Naive thymus-derived CD4-positive, alpha-beta T cell (primary cell): ENCODE measurements at regions not wholly inside any gene's neighbourhood (a gene's known extent, or its start where the extent isn't known, plus 50 kb on each side); places are given as distances from the start of the nearest gene placed in this dataset.

ENCODE experiments used
- ATAC-seq: fragments of 150-1000 bp; cut with Tn5 transposase; 2 replicates; pipeline ENCODE4 v1.10.0; 2021; ENCODE audit warnings: mild to moderate bottlenecking, moderate library complexity
- CTCF ChIA-PET: fragments of 350-600 bp; sonication (Branson Sonifier 250); formaldehyde crosslinking; loops from one replicate; lab custom pipeline; 2021; ENCODE audit warnings: antibody characterized with exemption; lab: Charles Lee
- POLR2A ChIA-PET: fragments of 350-600 bp; sonication (Branson Sonifier 250); formaldehyde crosslinking; loops from one replicate; lab custom pipeline; 2021; ENCODE audit warnings: antibody characterized with exemption, inconsistent platforms; lab: Charles Lee
- DNase-seq, 9 donors: peaks; one replicate each; pipeline versions ENCODE4 v3.0.0 to v3.0.0-alpha.2; 2020 to 2022; ENCODE audit warnings: mixed read lengths in 1 of 9
- H3K27ac ChIP-seq: one replicate; pipeline ENCODE4 v1.7.0; 2013; ENCODE audit warnings: mild to moderate bottlenecking, low read depth, low read length, moderate library complexity
- H3K27me3 ChIP-seq, 2 donors: one replicate each; pipeline ENCODE4 v1.7.0; 2013; ENCODE audit warnings: low read length in 2 of 2, mild to moderate bottlenecking in 2 of 2, moderate library complexity in 2 of 2; ENCODE audit not compliant: control insufficient read depth in 2 of 2, insufficient read depth in 2 of 2
- H3K36me3 ChIP-seq, 3 experiments: 1 replicate in 2 of 3; 2 replicates in 1 of 3; pipeline ENCODE4 v1.7.0; 2013; ENCODE audit warnings: low read length in 3 of 3, mild to moderate bottlenecking in 3 of 3, moderate library complexity in 1 of 3; ENCODE audit not compliant: insufficient read depth in 3 of 3, control insufficient read depth in 2 of 3
- H3K4me1 ChIP-seq, 2 donors: one replicate each; pipeline ENCODE4 v1.7.0; 2013; ENCODE audit warnings: low read length in 2 of 2, mild to moderate bottlenecking in 2 of 2, moderate library complexity in 1 of 2; ENCODE audit not compliant: control insufficient read depth in 2 of 2, insufficient read depth in 2 of 2
- H3K4me3 ChIP-seq: 2 replicates; pipeline ENCODE4 v1.7.0; 2013; ENCODE audit warnings: mild to moderate bottlenecking, low read length
- H3K9me3 ChIP-seq, 3 experiments: 1 replicate in 2 of 3; 2 replicates in 1 of 3; pipeline ENCODE4 v1.7.0; 2013; ENCODE audit warnings: low read length in 3 of 3; ENCODE audit not compliant: control insufficient read depth in 2 of 3
- H3K27ac Mint-ChIP-seq, 9 donors: one replicate each; pipeline ENCODE4 v1.8.0; 2020 to 2022; ENCODE audit warnings: mixed read lengths in 9 of 9, mild to moderate bottlenecking in 8 of 9, moderate library complexity in 5 of 9, inconsistent platforms in 2 of 9
- H3K27me3 Mint-ChIP-seq, 5 donors: one replicate each; pipeline ENCODE4 v1.8.0; 2021 to 2022; ENCODE audit warnings: mixed read lengths in 5 of 5, mild to moderate bottlenecking in 1 of 5
- H3K36me3 Mint-ChIP-seq, 5 donors: one replicate each; pipeline ENCODE4 v1.8.0; 2020 to 2022; ENCODE audit warnings: mixed read lengths in 5 of 5, mild to moderate bottlenecking in 3 of 5, inconsistent platforms in 1 of 5
- H3K4me1 Mint-ChIP-seq, 7 donors: one replicate each; pipeline ENCODE4 v1.8.0; 2020 to 2022; ENCODE audit warnings: mixed read lengths in 7 of 7, mild to moderate bottlenecking in 3 of 7, inconsistent platforms in 1 of 7
- H3K4me3 Mint-ChIP-seq, 10 donors: one replicate each; pipeline ENCODE4 v1.8.0; 2020 to 2022; ENCODE audit warnings: mild to moderate bottlenecking in 10 of 10, mixed read lengths in 10 of 10, moderate library complexity in 6 of 10, inconsistent platforms in 2 of 10
- H3K9me3 Mint-ChIP-seq, 11 donors: one replicate each; pipeline ENCODE4 v1.8.0; 2020 to 2022; ENCODE audit warnings: mixed read lengths in 11 of 11, mild to moderate bottlenecking in 4 of 11, inconsistent platforms in 1 of 11, moderate library complexity in 1 of 11
- intact Hi-C, 2 donors: fragments of 100-400 bp; cut with micrococcal nuclease; formaldehyde crosslinking; loops; one replicate each; pipeline ENCODE4 v1.15.1; 2023

- peaks cover 0 to 2% (median 0%) of the 10 kb centered on the region in 11 donors for H3K9me3 Mint-ChIP-seq
- intact Hi-C loops: no loop called here
- H3K36me3 ChIP-seq: no peaks in the 10 kb centered on the region
- no peaks in the 10 kb centered on the region for H3K27me3 ChIP-seq
- H3K36me3 Mint-ChIP-seq: no peaks in the 10 kb centered on the region
- DNase-seq (no peak), ATAC-seq (no peak)
- H3K4me1 Mint-ChIP-seq: no peaks in the 10 kb centered on the region
- no peak overlapping the region for H3K4me3 ChIP-seq
- no peaks in the 10 kb centered on the region for H3K4me1 ChIP-seq
- H3K27ac Mint-ChIP-seq: no peak overlapping the region
- peaks cover 0 to 7% (median 0%) of the 10 kb centered on the region in 5 donors for H3K27me3 Mint-ChIP-seq
- no peak overlapping the region for H3K27ac ChIP-seq
- POLR2A ChIA-PET: no interaction called here
- CTCF ChIA-PET: no interaction called here
- H3K9me3 ChIP-seq: no peaks in the 10 kb centered on the region
- no peak overlapping the region for H3K4me3 Mint-ChIP-seq
Observed at GRCh38 chr2:15800495-15801329, 139.6 kb upstream of the MYCN start.

DNA sequence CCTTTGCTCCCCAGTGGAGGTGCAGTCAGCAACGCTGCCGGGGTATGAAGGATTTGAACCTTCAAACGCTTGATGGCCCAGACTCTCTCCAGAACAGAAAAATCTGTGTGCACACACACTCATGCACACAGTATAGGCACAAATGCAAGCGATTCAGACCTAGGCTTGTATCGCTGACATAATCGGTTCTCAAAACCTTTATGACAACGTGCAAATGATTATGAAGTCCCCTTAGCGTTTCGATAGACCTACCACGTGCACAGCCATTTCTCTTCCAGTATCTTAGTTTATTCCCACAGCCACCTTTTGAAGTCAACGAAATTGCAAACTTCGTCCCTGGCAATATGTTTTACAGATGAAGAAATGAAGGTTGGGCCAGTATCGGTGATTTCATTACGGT, 138.9 kb upstream of the MYCN start:
- H3K36me3 ChIP-seq: no peaks in the 10 kb centered on the region
- H3K9me3 ChIP-seq: no peaks in the 10 kb centered on the region
- no peak overlapping the region for H3K4me3 Mint-ChIP-seq
- H3K9me3 Mint-ChIP-seq: peaks cover 0 to 2% (median 0%) of the 10 kb centered on the region in 11 donors
- no peaks in the 10 kb centered on the region for H3K27me3 ChIP-seq
- no peaks in the 10 kb centered on the region for H3K4me1 ChIP-seq
- ATAC-seq (no peak), DNase-seq (no peak)
- ChIA-PET CTCF (no interaction called here), POLR2A (no interaction called here)
- H3K4me1 Mint-ChIP-seq: no peaks in the 10 kb centered on the region
- no peaks in the 10 kb centered on the region for H3K36me3 Mint-ChIP-seq
- intact Hi-C loops: no loop called here
- no peak overlapping the region for H3K27ac Mint-ChIP-seq
- H3K4me3 ChIP-seq: no peak overlapping the region
- peaks cover 0 to 10% (median 0%) of the 10 kb centered on the region in 5 donors for H3K27me3 Mint-ChIP-seq
- H3K27ac ChIP-seq: no peak overlapping the region

DNA sequence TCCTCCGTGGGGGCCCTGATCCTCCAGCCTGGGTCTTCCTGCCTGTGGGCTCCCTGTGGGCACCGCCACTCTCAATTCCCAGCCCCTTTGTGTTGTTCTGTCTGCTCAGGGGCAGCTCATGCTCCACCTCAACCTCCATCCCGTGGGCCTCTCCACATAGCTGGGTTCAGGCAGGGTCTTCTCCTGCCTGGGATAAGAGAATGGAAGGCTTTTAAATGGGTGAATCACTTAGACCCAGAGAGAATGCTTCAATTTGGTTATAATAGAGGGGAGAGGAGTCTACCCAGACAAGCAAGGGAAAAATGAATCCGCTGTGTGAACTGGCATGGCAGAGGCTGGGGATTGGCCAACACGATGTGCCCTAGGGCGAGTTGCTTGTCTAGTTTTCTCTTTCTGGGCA, 138.4 kb upstream of the MYCN start:
- Mint-ChIP-seq H3K9me3 (peaks cover 0 to 2% (median 0%) of the 10 kb centered on the region in 11 donors), H3K27me3 (peaks cover 0 to 10% (median 0%) of the 10 kb centered on the region in 5 donors), H3K36me3 (no peaks in the 10 kb centered on the region), H3K4me3 (no peak overlapping the region), H3K4me1 (no peaks in the 10 kb centered on the region), H3K27ac (no peak overlapping the region)
- ChIA-PET POLR2A (no interaction called here), CTCF (no interaction called here)
- DNase-seq (no peak), ATAC-seq (no peak)
- intact Hi-C loops: no loop called here
- H3K36me3 ChIP-seq: no peaks in the 10 kb centered on the region
- H3K4me1 ChIP-seq: no peaks in the 10 kb centered on the region
- H3K27me3 ChIP-seq: no peaks in the 10 kb centered on the region
- H3K9me3 ChIP-seq: no peaks in the 10 kb centered on the region
- H3K27ac ChIP-seq: no peak overlapping the region
- no peak overlapping the region for H3K4me3 ChIP-seq

DNA sequence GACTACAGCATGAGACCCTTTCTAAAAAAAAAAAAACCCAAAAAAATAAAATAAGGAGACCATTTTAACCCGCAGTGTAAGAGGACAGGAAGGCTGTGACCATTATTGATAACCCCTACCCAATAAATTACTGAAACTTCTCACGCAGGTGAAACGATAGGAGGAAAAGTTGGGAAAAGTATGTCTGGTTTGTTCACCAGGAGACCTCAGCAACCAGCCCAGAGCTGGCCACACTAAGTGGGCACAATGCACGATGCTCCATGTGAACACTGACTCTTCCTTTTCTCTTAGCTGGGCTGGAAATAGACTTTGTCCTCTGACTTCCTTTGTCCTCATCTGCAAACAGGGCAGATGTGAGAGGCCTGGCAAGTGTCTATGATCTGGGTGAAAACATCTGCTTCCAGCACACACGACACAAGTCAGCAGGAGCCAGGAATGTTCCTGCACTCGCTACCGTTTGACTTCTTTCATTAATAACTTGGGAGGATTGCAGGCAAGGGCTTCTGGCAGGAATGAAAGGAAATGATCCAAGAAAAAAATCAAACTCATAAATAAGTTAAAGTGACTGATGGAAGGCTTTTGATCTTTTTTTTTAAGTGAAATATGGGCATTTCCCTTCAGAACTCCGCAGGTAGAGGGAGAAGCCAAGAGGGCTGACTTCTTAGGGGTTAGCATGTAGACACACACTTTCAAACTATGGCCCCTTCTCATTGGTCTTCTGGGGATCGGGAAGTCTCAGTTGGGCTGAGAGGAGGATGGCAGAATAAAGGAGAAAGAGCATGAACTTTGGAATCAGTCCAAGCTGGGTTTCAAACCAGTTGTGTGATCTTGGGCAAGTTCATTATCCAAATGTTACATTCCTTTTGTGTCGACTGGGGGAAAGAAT, 137.4 kb upstream of the MYCN start:
- H3K9me3 Mint-ChIP-seq: peaks cover 0 to 2% (median 0%) of the 10 kb centered on the region in 11 donors
- H3K27ac ChIP-seq: no peak overlapping the region
- no peak for DNase-seq
- H3K36me3 ChIP-seq: no peaks in the 10 kb centered on the region
- H3K9me3 ChIP-seq: no peaks in the 10 kb centered on the region
- H3K27me3 Mint-ChIP-seq: peaks cover 0 to 10% (median 0%) of the 10 kb centered on the region in 5 donors
- CTCF ChIA-PET: no interaction called here
- H3K27me3 ChIP-seq: no peaks in the 10 kb centered on the region
- H3K4me1 Mint-ChIP-seq: no peaks in the 10 kb centered on the region
- H3K36me3 Mint-ChIP-seq: no peaks in the 10 kb centered on the region
- H3K27ac Mint-ChIP-seq: no peak overlapping the region
- intact Hi-C loops: no loop called here
- ATAC-seq: no peak
- POLR2A ChIA-PET: no interaction called here
- no peak overlapping the region for H3K4me3 ChIP-seq
- no peaks in the 10 kb centered on the region for H3K4me1 ChIP-seq
- no peak overlapping the region for H3K4me3 Mint-ChIP-seq

GRCh38 chr2:15803543-15804245, 136.7 kb upstream of the MYCN start:
- Mint-ChIP-seq H3K4me1 (no peaks in the 10 kb centered on the region), H3K27me3 (peaks cover 0 to 10% (median 0%) of the 10 kb centered on the region in 5 donors), H3K9me3 (peaks cover 0 to 2% (median 0%) of the 10 kb centered on the region in 11 donors), H3K27ac (no peak overlapping the region), H3K36me3 (no peaks in the 10 kb centered on the region), H3K4me3 (no peak overlapping the region)
- Histone ChIP-seq H3K27me3 (no peaks in the 10 kb centered on the region), H3K9me3 (no peaks in the 10 kb centered on the region), H3K4me3 (no peak overlapping the region), H3K36me3 (no peaks in the 10 kb centered on the region), H3K27ac (no peak overlapping the region), H3K4me1 (no peaks in the 10 kb centered on the region)
- no peak for ATAC-seq
- intact Hi-C loops: no loop called here
- ChIA-PET CTCF (no interaction called here), POLR2A (no interaction called here)
- no peak for DNase-seq

DNA sequence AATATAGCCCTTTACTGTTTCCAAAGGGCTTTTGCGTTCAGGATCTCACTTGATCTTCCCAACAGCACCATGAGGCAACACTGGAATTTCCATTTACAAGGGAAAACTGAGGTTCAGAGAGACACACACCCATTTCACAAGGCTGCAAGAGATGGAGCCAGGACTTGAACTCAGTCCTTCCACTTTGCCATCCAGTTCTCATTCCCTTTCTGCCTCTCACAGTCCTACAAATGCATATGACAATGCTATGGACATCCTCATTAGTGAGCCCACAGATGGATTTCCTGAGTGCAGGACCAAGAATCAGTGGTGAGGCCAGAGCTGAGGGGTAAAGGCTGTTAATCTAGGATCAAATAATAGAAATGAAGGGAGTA, 136.1 kb upstream of the MYCN start:
- no peaks in the 10 kb centered on the region for H3K36me3 Mint-ChIP-seq
- H3K9me3 Mint-ChIP-seq: no peaks in the 10 kb centered on the region
- Histone ChIP-seq H3K4me1 (no peaks in the 10 kb centered on the region), H3K9me3 (no peaks in the 10 kb centered on the region), H3K4me3 (no peak overlapping the region), H3K27me3 (no peaks in the 10 kb centered on the region), H3K27ac (no peak overlapping the region), H3K36me3 (no peaks in the 10 kb centered on the region)
- CTCF ChIA-PET: no interaction called here
- no peak overlapping the region for H3K27ac Mint-ChIP-seq
- ATAC-seq: no peak
- H3K27me3 Mint-ChIP-seq: peaks cover 0 to 10% (median 0%) of the 10 kb centered on the region in 5 donors
- POLR2A ChIA-PET: no interaction called here
- intact Hi-C loops: no loop called here
- H3K4me3 Mint-ChIP-seq: no peak overlapping the region
- H3K4me1 Mint-ChIP-seq: no peaks in the 10 kb centered on the region
- no peak for DNase-seq
